Fibroblast of mammary gland (primary cell): ENCODE measurements at regions not wholly inside any gene's neighbourhood (a gene's known extent, or its start where the extent isn't known, plus 50 kb on each side); places are given as distances from the start of the nearest gene placed in this dataset.
A peak's percentile ranks its signal among the peaks of the same experiment; 100 is the strongest.

Source experiments
- DNase-seq: peaks from one replicate; pipeline ENCODE4 v3.0.0-alpha.2; 2010; ENCODE audit warnings: low read depth
- H3K4me3 ChIP-seq: 2 replicates; pipeline ENCODE4 v1.5.1; 2011; ENCODE audit warnings: low read depth, mild to moderate bottlenecking, low read length, moderate library complexity; ENCODE audit not compliant: control insufficient read depth
- CTCF ChIP-seq: conservative IDR thresholded peaks from 2 replicates; pipeline ENCODE4 v1.5.1; 2011; ENCODE audit warnings: low read depth, low read length, inconsistent platforms; ENCODE audit not compliant: control insufficient read depth, insufficient read depth

GRCh38 chrX:121146059-121146628 lies 98.7 kb downstream of the GLUD2 start:
- H3K4me3 ChIP-seq: no peak overlapping the region
- peak; percentile 47 for DNase-seq
- TF ChIP-seq CTCF: no peak

DNA sequence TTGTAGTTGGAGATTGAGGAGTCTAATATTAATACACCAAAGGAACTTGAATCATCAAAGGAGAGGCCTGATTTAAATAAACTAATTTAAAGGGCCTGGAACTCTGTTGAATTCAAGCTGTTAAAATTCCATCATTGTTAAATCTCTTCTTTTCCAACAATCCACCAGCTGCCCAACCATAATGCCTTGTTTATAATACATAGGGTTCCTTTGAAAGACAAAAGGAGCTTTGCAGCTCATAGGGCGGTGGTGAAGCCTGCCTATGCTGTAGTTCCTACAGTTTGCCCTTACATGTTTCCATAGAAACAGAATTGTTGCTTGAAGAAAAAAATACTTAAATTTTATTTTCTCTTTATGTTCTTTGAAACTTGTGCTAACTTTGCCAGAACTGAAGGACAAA lies 102.8 kb downstream of the GLUD2 start:
- DNase-seq: no peak
- no peak overlapping the region for H3K4me3 ChIP-seq
- no peak for TF ChIP-seq CTCF

- H3K4me3 ChIP-seq: no peak overlapping the region
- no peak for DNase-seq
- TF ChIP-seq CTCF: no peak
Observed at GRCh38 chrX:121151293-121151692, 103.9 kb downstream of the GLUD2 start.

- no peak overlapping the region for H3K4me3 ChIP-seq
- TF ChIP-seq CTCF: no peak
- DNase-seq: no peak
Observed at GRCh38 chrX:121154858-121155404, 107.5 kb downstream of the GLUD2 start.

GRCh38 chrX:121160987-121161386 lies 113.6 kb downstream of the GLUD2 start:
- no peak overlapping the region for H3K4me3 ChIP-seq
- DNase-seq: peak; percentile 65
- TF ChIP-seq CTCF: no peak

GRCh38 chrX:121161501-121161933 lies 114.1 kb downstream of the GLUD2 start:
- no peak for DNase-seq
- TF ChIP-seq CTCF: no peak
- no peak overlapping the region for H3K4me3 ChIP-seq
